ENCODE measurements at regions not wholly inside any gene's neighbourhood (a gene's known extent, or its start where the extent isn't known, plus 50 kb on each side); places are given as distances from the start of the nearest gene placed in this dataset.
A peak's percentile ranks its signal among the peaks of the same experiment; 100 is the strongest.

- Histone ChIP-seq H4K8ac (ENCODE audit: low read depth in 2 of 2, low read length in 2 of 2) (peak overlapping the region in 1 of 2 experiments; percentile 44; a peak in 1 of 4 replicates), H3K23ac (ENCODE audit: low read depth, low read length) (0 out of 2 replicates have a peak overlapping the region, but pooled peaks have one; percentile 24), H3K56ac (ENCODE audit: extremely low read depth, insufficient read depth, low read length) (no peak overlapping the region), H3K18ac (ENCODE audit: low read depth, low read length) (no peak overlapping the region), H2BK20ac (ENCODE audit: low read depth, low read length) (peak overlapping the region; percentile 62; the same call in 1 of the 2 replicates), H2BK120ac (ENCODE audit: low read depth, low read length) (peak overlapping the region; percentile 68; the same call in 1 of the 2 replicates), H3K4ac (ENCODE audit: low read depth, low read length) (no peak overlapping the region), H2AK9ac (replicated peaks; ENCODE audit: low read depth, low read length, poor library complexity) (no peak overlapping the region), H3K4me2 (ENCODE audit: low read depth, low read length) (no peak overlapping the region), H2AFZ (replicated peaks; ENCODE audit: low read length, poor library complexity) (no peak overlapping the region), H2BK5ac (ENCODE audit: low read depth, low read length, poor library complexity, severe bottlenecking) (no peak overlapping the region), H3K9ac (ENCODE audit: low read depth, low read length) (no peak overlapping the region), H4K5ac (ENCODE audit: low read depth, low read length) (peak overlapping the region; percentile 21; the same call in 1 of the 2 replicates), H3K79me1 (ENCODE audit: low read depth in 1 of 2, low read length in 2 of 2) (no peaks in the 10 kb centered on the region), H4K91ac (ENCODE audit: insufficient read depth, low read depth, low read length) (no peak overlapping the region; the same call in 1 of the 2 replicates), H3K27ac (ENCODE audit: insufficient read depth, low read length) (no peak overlapping the region), H4K20me1 (ENCODE audit: insufficient read depth, low read length) (no peaks in the 10 kb centered on the region), H3K27me3 (ENCODE audit: control insufficient read depth, insufficient read depth, low read length) (no peaks in the 10 kb centered on the region), H3K36me3 (ENCODE audit: control insufficient read depth, insufficient read depth, low read length) (no peaks in the 10 kb centered on the region), H3K4me3 (ENCODE audit: insufficient read depth, low read depth, low read length) (no peak overlapping the region), H3K9me3 (ENCODE audit: control insufficient read depth, insufficient read depth, low read length) (peaks cover 2% of the 10 kb centered on the region), H2BK15ac (ENCODE audit: low read depth, low read length) (no peak overlapping the region), H3K9me1 (ENCODE audit: insufficient read depth, low read length) (peaks cover 3% of the 10 kb centered on the region), H3K4me1 (ENCODE audit: control insufficient read depth, insufficient read depth, low read length) (peaks cover 3% of the 10 kb centered on the region), H3K14ac (replicated peaks; ENCODE audit: low read depth, low read length) (no peak overlapping the region), H2AK5ac (ENCODE audit: low read depth, low read length) (no peak overlapping the region)
- BruUV-seq (replicated peaks): no TSS peak
- intact Hi-C loops (cut with micrococcal nuclease): loop anchor here (5.0 kb wide), 1 partner anchor 38 kb away; no protein-coding TSS in a partner anchor
- whole genome bisulfite sequencing, 2 experiments (ENCODE audit: extremely low coverage in 2 of 2, insufficient read length in 1 of 2): no CpG with 5 or more reads among the region's 1 CpG
- in situ Hi-C loops (cut with MboI; ENCODE audit: low sequenced_read_pairs): no loop called here
- no peak for DNase-seq
- POLR2A ChIA-PET (ENCODE audit: unreplicated experiment): no interaction called here
- dilution Hi-C loops (cut with HindIII; ENCODE audit: low sequenced_read_pairs, unreplicated experiment): no loop called here
- CTCF ChIA-PET: no interaction called here
- ATAC-seq (ENCODE audit: low read depth): no peak
- TF ChIP-seq MXI1 (IDR thresholded peaks at IDR 0.05; ENCODE audit: borderline replicate concordance, low read depth, low read length): no peak
- no peak for TF ChIP-seq FOS (IDR thresholded peaks at IDR 0.05; ENCODE audit: low read depth, low read length)
- no peak for TF ChIP-seq SMC3 (IDR thresholded peaks at IDR 0.05; ENCODE audit: low read depth, low read length)
- no peak for TF ChIP-seq MAZ (IDR thresholded peaks at IDR 0.05; ENCODE audit: borderline replicate concordance, low read depth, low read length)
- TF ChIP-seq MAFK (IDR thresholded peaks at IDR 0.05; ENCODE audit: low read depth, low read length): no peak
- no peak for TF ChIP-seq POLR2A (IDR thresholded peaks at IDR 0.05; ENCODE audit: low read depth, low read length)
Observed at GRCh38 chr20:52530571-52530970, 339.0 kb upstream of the ZFP64 start.

All from IMR-90 (cell line).